ENCODE measurements at regions not wholly inside any gene's neighbourhood (a gene's known extent, or its start where the extent isn't known, plus 50 kb on each side); places are given as distances from the start of the nearest gene placed in this dataset.

- no peak for TF ChIP-seq POLR2AphosphoS5 (IDR thresholded peaks at IDR 0.05)
- TF ChIP-seq CTCF (IDR thresholded peaks at IDR 0.05): no peak
- no peak for TF ChIP-seq EP300 (IDR thresholded peaks at IDR 0.05)
Observed at GRCh38 chr6:156205678-156206077, 571.5 kb upstream of the ARID1B start.

All from upper lobe of left lung (tissue), 4 donors.